ENCODE measurements at regions not wholly inside any gene's neighbourhood (a gene's known extent, or its start where the extent isn't known, plus 50 kb on each side); places are given as distances from the start of the nearest gene placed in this dataset.
A peak's percentile ranks its signal among the peaks of the same experiment; 100 is the strongest.

DNA sequence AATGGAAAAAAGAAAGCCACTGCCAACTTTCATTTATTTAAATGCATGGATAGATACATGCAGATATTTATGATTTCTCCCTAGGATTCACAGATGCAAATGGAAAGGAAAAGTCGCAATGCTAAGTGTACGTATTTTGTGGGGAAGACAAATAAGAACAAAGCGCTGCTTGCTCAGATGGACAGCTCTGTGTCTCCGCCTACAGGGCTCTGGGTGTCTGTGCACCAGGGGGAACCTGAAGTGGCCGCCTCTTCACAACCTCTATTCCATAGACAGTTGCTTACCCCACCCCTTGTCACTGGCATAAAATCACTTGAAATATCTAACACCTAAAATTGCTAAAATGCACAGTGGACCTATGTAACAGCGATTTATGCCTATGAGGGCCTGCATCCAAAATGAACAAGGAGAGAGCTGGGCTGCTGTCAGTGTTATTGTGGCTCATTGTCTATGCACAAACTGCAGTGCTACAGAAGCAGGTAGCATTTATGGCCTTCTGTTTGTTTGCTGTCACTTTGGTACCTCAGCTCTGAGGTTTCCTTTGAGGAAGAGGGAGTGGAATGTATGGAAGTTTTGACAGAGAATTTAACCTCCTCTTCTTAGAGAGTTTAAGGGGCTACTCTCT lies 58.6 kb upstream of the PAGE1 start:
- Histone ChIP-seq H4K20me1 (replicated peaks in 1 of 2; ENCODE audit: control insufficient read depth in 1 of 2, insufficient read depth in 2 of 2, low read length in 2 of 2) (no peaks in the 10 kb centered on the region), H3K27ac (ENCODE audit: low read depth, low read length) (no peak overlapping the region), H3K4me2 (ENCODE audit: insufficient read depth in 1 of 2, low read depth in 2 of 2, low read length in 2 of 2) (no peak overlapping the region), H2BK20ac (ENCODE audit: low read length) (no peak overlapping the region), H3K9me3 (ENCODE audit: insufficient read depth in 2 of 2, low read depth in 1 of 2, low read length in 1 of 2) (no peaks in the 10 kb centered on the region), H2BK5ac (ENCODE audit: low read depth, low read length) (no peak overlapping the region), H2BK12ac (ENCODE audit: low read depth, low read length) (no peak overlapping the region), H3K23me2 (ENCODE audit: low read depth, low read length) (no peaks in the 10 kb centered on the region), H4K8ac (ENCODE audit: extremely low read depth, insufficient read depth, low read length) (no peak overlapping the region), H3K23ac (ENCODE audit: insufficient read length) (no peak overlapping the region), H3K4me1 (replicated peaks in 1 of 4; ENCODE audit: control insufficient read depth in 3 of 4, insufficient read depth in 4 of 4, low read length in 3 of 4) (no peaks in the 10 kb centered on the region), H3K56ac (replicated peaks; ENCODE audit: insufficient read length, low read depth, low read length) (no peak overlapping the region), H3K18ac (ENCODE audit: extremely low read depth, low read length) (no peak overlapping the region), H4K91ac (replicated peaks; ENCODE audit: insufficient read length, low read length) (no peak overlapping the region), H3K36me3 (ENCODE audit: control insufficient read depth in 2 of 4, insufficient read depth in 4 of 4, low read length in 3 of 4) (no peaks in the 10 kb centered on the region), H2AK5ac (ENCODE audit: low read depth, low read length) (no peak overlapping the region), H3K9ac (replicated peaks in 1 of 4; ENCODE audit: extremely low read depth in 1 of 4, low read depth in 3 of 4, low read length in 3 of 4) (no peak overlapping the region), H3K4ac (replicated peaks; ENCODE audit: insufficient read length, low read depth, low read length) (no peak overlapping the region), H2AFZ (ENCODE audit: low read length) (no peak overlapping the region), H3K79me1 (ENCODE audit: low read depth, low read length) (no peaks in the 10 kb centered on the region), H3K79me2 (ENCODE audit: control insufficient read depth in 1 of 2, insufficient read depth in 2 of 2, low read length in 2 of 2) (no peaks in the 10 kb centered on the region), H3K4me3 (ENCODE audit: extremely low read depth in 1 of 4, insufficient read depth in 2 of 4, low read depth in 3 of 4, low read length in 4 of 4) (no peak overlapping the region), H2BK15ac (ENCODE audit: low read length) (no peak overlapping the region), H2BK120ac (replicated peaks; ENCODE audit: low read depth, low read length) (no peak overlapping the region), H3K14ac (ENCODE audit: insufficient read length) (no peak overlapping the region), H4K5ac (ENCODE audit: insufficient read length, low read depth, low read length) (no peak overlapping the region), H3K27me3 (replicated peaks in 1 of 4; ENCODE audit: control insufficient read depth in 3 of 4, extremely low read depth in 1 of 4, insufficient read depth in 3 of 4, low read length in 3 of 4) (no peaks in the 10 kb centered on the region)
- TF ChIP-seq RAD21 (IDR thresholded peaks at IDR 0.05 in 1 of 2, conservative IDR thresholded peaks at IDR 0.05 in 1 of 2; ENCODE audit: low read depth in 2 of 2, low read length in 2 of 2): peak; percentile 79 to 83
- no peak for TF ChIP-seq EGR1 (IDR thresholded peaks at IDR 0.05; ENCODE audit: borderline replicate concordance, low read depth, low read length)
- peak; percentile 60 to 75 (median 71) for TF ChIP-seq CTCF (IDR thresholded peaks at IDR 0.05; ENCODE audit: control extremely low read depth in 1 of 3, insufficient read depth in 1 of 3, low read depth in 1 of 3, low read length in 3 of 3)
- TF ChIP-seq RNF2 (IDR thresholded peaks at IDR 0.05; ENCODE audit: borderline replicate concordance, low read depth, low read length, missing control alignments, poor library complexity, severe bottlenecking): no peak
- FAIRE-seq: peak; percentile 87
- peak in 1 of 2 experiments; percentile 47 for DNase-seq (ENCODE audit: low read depth in 1 of 2, low spot score in 2 of 2)
- CTCF ChIA-PET (ENCODE audit: partially characterized antibody): interaction anchor here (0.8 to 1.8 kb wide), 10 partner anchors 11 to 463 kb away, joined by 3 to 7 read pairs (median 4); partner anchors contain the start of gene PAGE4
- POLR2A ChIA-PET (ENCODE audit: partially characterized antibody): no interaction called here
- 16% methylated on average over 6 of the region's 6 CpGs; no CpG with 5 or more reads in 1 of the 2 experiments for WGBS, 2 experiments (ENCODE audit: extremely low coverage in 1 of 2, insufficient coverage in 1 of 2, insufficient read length in 1 of 2, insufficient replicate concordance in 2 of 2, low coverage in 1 of 2, low lambda C conversion rate in 2 of 2, missing lambda C conversion rate in 1 of 2)

Measured in H1 (cell line).